Neuronal stem cell (in vitro differentiated cells): ENCODE measurements at regions not wholly inside any gene's neighbourhood (a gene's known extent, or its start where the extent isn't known, plus 50 kb on each side); places are given as distances from the start of the nearest gene placed in this dataset.

ENCODE experiments used
- DNase-seq: peaks from one replicate; pipeline ENCODE4 v3.0.0-alpha.2; 2013; ENCODE audit warnings: low spot score
- H2AFZ ChIP-seq: one replicate; pipeline ENCODE4 v1.6.1; 2013; ENCODE audit warnings: mild to moderate bottlenecking, low read length, inconsistent platforms
- H2AK5ac ChIP-seq: 2 replicates; pipeline ENCODE4 v1.6.1; 2013; ENCODE audit warnings: low read depth, mild to moderate bottlenecking, inconsistent platforms, low read length, moderate library complexity, mixed read lengths
- H2BK120ac ChIP-seq: 2 replicates; pipeline ENCODE4 v1.6.1; 2013; ENCODE audit warnings: low read depth, mild to moderate bottlenecking, inconsistent platforms, low read length, moderate library complexity, mixed read lengths
- H2BK12ac ChIP-seq: one replicate; pipeline ENCODE4 v1.6.1; 2013; ENCODE audit warnings: low read length, inconsistent platforms
- H2BK15ac ChIP-seq: 2 replicates; pipeline ENCODE4 v1.6.1; 2013; ENCODE audit warnings: mild to moderate bottlenecking, low read length, inconsistent platforms, mixed read lengths
- H2BK5ac ChIP-seq: one replicate; pipeline ENCODE4 v1.6.1; 2013; ENCODE audit warnings: inconsistent platforms, mild to moderate bottlenecking, low read length, moderate library complexity
- H3K14ac ChIP-seq: one replicate; pipeline ENCODE4 v1.6.1; 2013; ENCODE audit warnings: low read length, inconsistent platforms
- H3K18ac ChIP-seq: 2 replicates; pipeline ENCODE4 v1.6.1; 2013; ENCODE audit warnings: low read length, inconsistent platforms
- H3K23ac ChIP-seq: 2 replicates; pipeline ENCODE4 v1.6.1; 2013; ENCODE audit warnings: low read depth, mild to moderate bottlenecking, mixed read lengths, low read length, inconsistent platforms; ENCODE audit not compliant: poor library complexity
- H3K27ac ChIP-seq: replicated peaks from 3 replicates; pipeline ENCODE4 v1.5.1; 2013; ENCODE audit warnings: low read length, inconsistent platforms
- H3K27me3 ChIP-seq, 3 experiments: 2 replicates each; pipeline ENCODE4 v1.6.1; 2013; ENCODE audit warnings: low read length in 3 of 3, mild to moderate bottlenecking in 2 of 3, inconsistent platforms in 1 of 3, low read depth in 1 of 3, mixed read lengths in 1 of 3, moderate library complexity in 1 of 3; ENCODE audit not compliant: control insufficient read depth in 3 of 3, insufficient read depth in 3 of 3
- H3K36me3 ChIP-seq, 2 donors: replicated peaks in 1 of 2; 2 replicates each; pipeline ENCODE4 v1.6.1; 2013; ENCODE audit warnings: low read length in 2 of 2; ENCODE audit not compliant: control insufficient read depth in 2 of 2, insufficient read depth in 2 of 2
- H3K4ac ChIP-seq: 2 replicates; pipeline ENCODE4 v1.6.1; 2013; ENCODE audit warnings: inconsistent platforms, mild to moderate bottlenecking, low read length, moderate library complexity
- H3K4me1 ChIP-seq, 2 donors: 1 replicate in 1 of 2; 2 replicates in 1 of 2; pipeline ENCODE4 v1.6.1; 2013; ENCODE audit warnings: low read length in 2 of 2, low read depth in 1 of 2; ENCODE audit not compliant: control insufficient read depth in 2 of 2, insufficient read depth in 1 of 2
- H3K4me2 ChIP-seq: one replicate; pipeline ENCODE4 v1.6.1; 2013; ENCODE audit warnings: mild to moderate bottlenecking, low read length, inconsistent platforms; ENCODE audit not compliant: insufficient read depth, poor library complexity, severe bottlenecking
- H3K4me3 ChIP-seq, 2 donors: 2 replicates each; pipeline ENCODE4 v1.5.1; 2013; ENCODE audit warnings: low read length in 2 of 2, mild to moderate bottlenecking in 2 of 2, inconsistent platforms in 1 of 2, moderate library complexity in 1 of 2
- H3K79me1 ChIP-seq: one replicate; pipeline ENCODE4 v1.6.1; 2013; ENCODE audit warnings: low read depth, mild to moderate bottlenecking, inconsistent platforms, low read length, moderate library complexity
- H3K9ac ChIP-seq: one replicate; pipeline ENCODE4 v1.6.1; 2013; ENCODE audit warnings: mild to moderate bottlenecking, low read depth, low read length, inconsistent platforms; ENCODE audit not compliant: poor library complexity
- H3K9me3 ChIP-seq, 2 donors: replicated peaks in 1 of 2; 2 replicates each; pipeline versions ENCODE3 to v1.6.1; 2013; ENCODE audit warnings: low read length in 2 of 2, mild to moderate bottlenecking in 2 of 2, inconsistent platforms in 1 of 2, low read depth in 1 of 2, mixed read lengths in 1 of 2, moderate library complexity in 1 of 2; ENCODE audit not compliant: control insufficient read depth in 2 of 2, insufficient read depth in 1 of 2
- H4K8ac ChIP-seq: one replicate; pipeline ENCODE4 v1.6.1; 2013; ENCODE audit warnings: low read depth, mild to moderate bottlenecking, inconsistent platforms, low read length, moderate library complexity
- H4K91ac ChIP-seq: one replicate; pipeline ENCODE4 v1.6.1; 2013; ENCODE audit warnings: low read length, low read depth, mild to moderate bottlenecking, inconsistent platforms; ENCODE audit not compliant: poor library complexity
- WGBS, 2 donors: extraction: QIAGEN DNeasy Blood & Tissue Kit; methylation state at CpG; one replicate each; pipeline ENCODE4 v1.1.7; 2013; ENCODE audit warnings: missing lambda C conversion rate in 2 of 2, mixed read lengths in 1 of 2; ENCODE audit not compliant: insufficient read length in 2 of 2, insufficient replicate concordance in 1 of 2; ENCODE audit errors: extremely low coverage in 2 of 2; 5-methylcytosine and 5-hydroxymethylcytosine counted together

GRCh38 chr1:4319496-4319895 lies 334.9 kb upstream of the AJAP1 start:
- no peak overlapping the region for H3K14ac ChIP-seq

GRCh38 chr1:4322881-4323280 lies 331.5 kb upstream of the AJAP1 start:
- no peak overlapping the region for H2BK120ac ChIP-seq
- peak overlapping the region; percentile 32 for H3K18ac ChIP-seq
- H4K8ac ChIP-seq: no peak overlapping the region
- no peak overlapping the region for H3K14ac ChIP-seq
- H3K4ac ChIP-seq: peak overlapping the region; percentile 8
- no peak overlapping the region for H3K4me2 ChIP-seq
- peaks cover 0 to 10% of the 10 kb centered on the region in 2 donors for H3K4me1 ChIP-seq
- DNase-seq: no peak
- no peak overlapping the region for H2AFZ ChIP-seq
- H3K4me3 ChIP-seq: no peak overlapping the region
- H2AK5ac ChIP-seq: peak overlapping the region; percentile 10
- H3K9ac ChIP-seq: no peak overlapping the region
- no peaks in the 10 kb centered on the region for H3K79me1 ChIP-seq
- no peak overlapping the region for H2BK12ac ChIP-seq
- no peaks in the 10 kb centered on the region for H3K36me3 ChIP-seq
- H2BK15ac ChIP-seq: no peak overlapping the region
- no peak overlapping the region for H3K27ac ChIP-seq
- no peak overlapping the region for H2BK5ac ChIP-seq
- no peak overlapping the region for H4K91ac ChIP-seq
- no peaks in the 10 kb centered on the region for H3K9me3 ChIP-seq
- no CpG with 5 or more reads among the region's 7 CpGs for WGBS, 2 donors
- no peaks in the 10 kb centered on the region for H3K27me3 ChIP-seq
- no peak overlapping the region for H3K23ac ChIP-seq

More at GRCh38 chr1:4319496-4319895, 334.9 kb upstream of the AJAP1 start:
- H2AFZ ChIP-seq: no peak overlapping the region
- H4K91ac ChIP-seq: no peak overlapping the region
- H3K4ac ChIP-seq: no peak overlapping the region
- no peak overlapping the region for H4K8ac ChIP-seq
- no peak overlapping the region for H3K18ac ChIP-seq
- H2BK120ac ChIP-seq: no peak overlapping the region
- H3K27me3 ChIP-seq: no peaks in the 10 kb centered on the region
- peaks cover 0 to 17% of the 10 kb centered on the region in 2 donors for H3K4me1 ChIP-seq
- no peak for DNase-seq
- H3K4me2 ChIP-seq: no peak overlapping the region
- no peak overlapping the region for H3K9ac ChIP-seq
- no peak overlapping the region for H3K23ac ChIP-seq
- no peak overlapping the region for H2AK5ac ChIP-seq
- no CpG with 5 or more reads among the region's 2 CpGs for WGBS, 2 donors
- H3K4me3 ChIP-seq: no peak overlapping the region
- no peaks in the 10 kb centered on the region for H3K79me1 ChIP-seq
- no peak overlapping the region for H3K27ac ChIP-seq
- H3K36me3 ChIP-seq: no peaks in the 10 kb centered on the region
- H2BK5ac ChIP-seq: no peak overlapping the region
- no peak overlapping the region for H2BK15ac ChIP-seq
- no peak overlapping the region for H2BK12ac ChIP-seq
- H3K9me3 ChIP-seq: no peaks in the 10 kb centered on the region

GRCh38 chr1:4323309-4323708 lies 331.1 kb upstream of the AJAP1 start:
- Histone ChIP-seq H2AK5ac (peak overlapping the region; percentile 10), H4K91ac (no peak overlapping the region), H3K9ac (no peak overlapping the region), H3K23ac (no peak overlapping the region), H3K27ac (no peak overlapping the region), H3K36me3 (no peaks in the 10 kb centered on the region), H2AFZ (no peak overlapping the region), H2BK12ac (no peak overlapping the region), H3K4me3 (no peak overlapping the region), H3K27me3 (no peaks in the 10 kb centered on the region), H2BK5ac (no peak overlapping the region), H2BK120ac (no peak overlapping the region), H3K18ac (no peak overlapping the region), H3K4me2 (no peak overlapping the region), H3K4me1 (peaks cover 0 to 9% of the 10 kb centered on the region in 2 donors), H3K9me3 (no peaks in the 10 kb centered on the region), H3K79me1 (no peaks in the 10 kb centered on the region), H3K4ac (no peak overlapping the region), H4K8ac (no peak overlapping the region), H2BK15ac (no peak overlapping the region), H3K14ac (no peak overlapping the region)
- no CpG with 5 or more reads among the region's 4 CpGs for WGBS, 2 donors
- no peak for DNase-seq

- Histone ChIP-seq H3K9ac (peak overlapping the region; percentile 17), H2BK12ac (no peak overlapping the region), H3K14ac (no peak overlapping the region), H2BK5ac (no peak overlapping the region), H2BK120ac (no peak overlapping the region), H3K4me3 (no peak overlapping the region), H4K8ac (no peak overlapping the region), H3K9me3 (no peaks in the 10 kb centered on the region), H3K27ac (no peak overlapping the region), H3K23ac (no peak overlapping the region), H2AFZ (no peak overlapping the region), H3K4me2 (no peak overlapping the region), H3K4me1 (peaks cover 0 to 5% of the 10 kb centered on the region in 2 donors), H2BK15ac (no peak overlapping the region), H2AK5ac (no peak overlapping the region), H3K79me1 (no peaks in the 10 kb centered on the region), H4K91ac (no peak overlapping the region), H3K27me3 (no peaks in the 10 kb centered on the region), H3K36me3 (no peaks in the 10 kb centered on the region), H3K4ac (no peak overlapping the region), H3K18ac (peak overlapping the region; percentile 1)
- no CpG with 5 or more reads among the region's 9 CpGs for WGBS, 2 donors
- no peak for DNase-seq
These were observed 329.9 kb upstream of the AJAP1 start for GRCh38 chr1:4324525-4324924.
